Kidney (tissue), 13 donors: ENCODE measurements at regions not wholly inside any gene's neighbourhood (a gene's known extent, or its start where the extent isn't known, plus 50 kb on each side); places are given as distances from the start of the nearest gene placed in this dataset.

Experiments
- DNase-seq, 5 donors: peaks; one replicate each; pipeline ENCODE4 v3.0.0-alpha.2; 2013 to 2020
- FAIRE-seq: peaks from 2 replicates; lab custom pipeline; 2012; peaks lifted over from hg19 to GRCh38; lab: Jason Lieb, UNC
- H3K27ac ChIP-seq, 2 donors: one replicate each; pipeline ENCODE4 v1.7.0; 2013; ENCODE audit warnings: low read depth in 2 of 2, low read length in 2 of 2, inconsistent platforms in 1 of 2
- H3K27me3 ChIP-seq: one replicate; pipeline ENCODE4 v1.7.1; 2013; ENCODE audit warnings: low read length, inconsistent platforms; ENCODE audit not compliant: control insufficient read depth, insufficient read depth
- H3K36me3 ChIP-seq, 3 donors: one replicate each; pipeline versions ENCODE4 v1.7.0 to v1.7.1; 2013; ENCODE audit warnings: low read length in 3 of 3, control low read depth in 1 of 3, inconsistent platforms in 1 of 3; ENCODE audit not compliant: insufficient read depth in 3 of 3, control insufficient read depth in 2 of 3
- H3K4me1 ChIP-seq, 3 donors: one replicate each; pipeline versions ENCODE4 v1.7.0 to v1.7.1; 2013; ENCODE audit warnings: low read length in 3 of 3, inconsistent platforms in 1 of 3, low read depth in 1 of 3; ENCODE audit not compliant: control insufficient read depth in 2 of 3, insufficient read depth in 2 of 3
- H3K4me3 ChIP-seq, 3 donors: one replicate each; pipeline versions ENCODE4 v1.7.0 to v1.8.1; 2013; ENCODE audit warnings: low read length in 3 of 3, control low read depth in 1 of 3, inconsistent platforms in 1 of 3
- H3K9ac ChIP-seq, 3 donors: one replicate each; pipeline versions ENCODE4 v1.7.0 to v1.7.1; 2013; ENCODE audit warnings: low read length in 3 of 3, control low read depth in 1 of 3, inconsistent platforms in 1 of 3
- H3K9me3 ChIP-seq, 3 donors: one replicate each; pipeline versions ENCODE4 v1.7.0 to v1.7.1; 2013; ENCODE audit warnings: low read length in 3 of 3, control low read depth in 1 of 3, inconsistent platforms in 1 of 3; ENCODE audit not compliant: control insufficient read depth in 2 of 3, insufficient read depth in 1 of 3
- CTCF ChIP-seq: IDR thresholded peaks from 3 replicates; pipeline ENCODE4 v1.5.1; 2012; ENCODE audit warnings: mild to moderate bottlenecking, moderate library complexity, borderline replicate concordance; ENCODE audit not compliant: insufficient read depth; ENCODE audit errors: extremely low read depth
- intact Hi-C: fragments of 100-400 bp; cut with DNase I; formaldehyde crosslinking; loops from one replicate; pipeline ENCODE4 v1.11.1; 2022
- donor health status: control.
- donor health status: control.
- donor health status: control.
- donor health status: control.
- donor health status: control.
- donor health status: DM: yes; HTN: yes; CAD: no.
- donor health status: Normal renal cell carcinoma (clear cell type).

GRCh38 chr10:123555616-123556015, 110.5 kb upstream of the GPR26 start:
- intact Hi-C loops = loop anchor here (5.0 kb wide), 1 partner anchor 423 kb away; no protein-coding TSS in a partner anchor
- Histone ChIP-seq H3K27ac (no peak overlapping the region), H3K27me3 (no peaks in the 10 kb centered on the region), H3K4me1 (no peaks in the 10 kb centered on the region), H3K9me3 (no peaks in the 10 kb centered on the region), H3K4me3 (no peak overlapping the region), H3K36me3 (no peaks in the 10 kb centered on the region), H3K9ac (no peak overlapping the region)
- TF ChIP-seq CTCF = no peak
- FAIRE-seq (no peak), DNase-seq (peak in 2 of 5 donors; percentile 0 to 13)

GRCh38 chr10:123556049-123556448, 110.1 kb upstream of the GPR26 start:
- Histone ChIP-seq H3K9ac (no peak overlapping the region), H3K27me3 (no peaks in the 10 kb centered on the region), H3K4me3 (no peak overlapping the region), H3K9me3 (no peaks in the 10 kb centered on the region), H3K36me3 (no peaks in the 10 kb centered on the region), H3K4me1 (no peaks in the 10 kb centered on the region), H3K27ac (no peak overlapping the region)
- DNase-seq (peak in 2 of 5 donors; percentile 0 to 30), FAIRE-seq (no peak)
- intact Hi-C loops = loop anchor here (5.0 kb wide), 1 partner anchor 424 kb away; no protein-coding TSS in a partner anchor
- no peak for TF ChIP-seq CTCF

DNA sequence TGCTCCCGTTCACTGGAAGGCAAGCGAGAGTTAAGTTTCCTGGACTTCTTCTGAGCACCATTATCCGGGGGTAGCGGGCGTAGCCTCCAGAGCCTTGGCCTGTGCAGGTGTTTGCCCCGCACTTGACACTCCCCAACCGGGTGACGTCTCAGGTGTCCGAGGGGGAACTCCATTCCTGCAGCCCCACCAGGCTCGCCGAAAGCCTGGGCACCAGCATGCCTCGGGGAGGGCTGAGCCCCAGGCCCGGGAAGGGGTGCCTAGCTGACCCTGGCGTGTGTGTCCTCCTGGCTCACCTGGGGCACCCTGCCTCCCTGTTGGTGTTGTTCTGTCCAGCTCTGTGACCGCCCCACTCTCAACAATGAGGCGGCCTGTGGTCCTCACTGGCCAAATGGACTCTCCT, 109.4 kb upstream of the GPR26 start:
- intact Hi-C loops = loop anchor here (5.0 kb wide), 1 partner anchor 424 kb away; no protein-coding TSS in a partner anchor
- FAIRE-seq (no peak), DNase-seq (peak in 2 of 5 donors; percentile 16 to 31)
- Histone ChIP-seq H3K27ac (no peak overlapping the region), H3K36me3 (no peaks in the 10 kb centered on the region), H3K9me3 (no peaks in the 10 kb centered on the region), H3K9ac (no peak overlapping the region), H3K27me3 (no peaks in the 10 kb centered on the region), H3K4me1 (no peaks in the 10 kb centered on the region), H3K4me3 (no peak overlapping the region)
- TF ChIP-seq CTCF = no peak
